CD4-positive, alpha-beta T cell (primary cell): ENCODE measurements at regions not wholly inside any gene's neighbourhood (a gene's known extent, or its start where the extent isn't known, plus 50 kb on each side); places are given as distances from the start of the nearest gene placed in this dataset.

Source experiments
- ATAC-seq: fragments of 200-7000 bp; cut with Tn5 transposase; one replicate; pipeline ENCODE4 v1.10.0; 2022; ENCODE audit warnings: mild to moderate bottlenecking; ENCODE audit not compliant: poor library complexity
- CTCF ChIA-PET: fragments of 350-600 bp; sonication (Branson Sonifier 250); formaldehyde crosslinking; loops from one replicate; lab custom pipeline; 2021; ENCODE audit warnings: antibody characterized with exemption, inconsistent platforms; lab: Charles Lee
- POLR2A ChIA-PET: fragments of 350-600 bp; sonication (Branson Sonifier 250); formaldehyde crosslinking; loops from one replicate; lab custom pipeline; 2021; ENCODE audit warnings: antibody characterized with exemption, inconsistent platforms; lab: Charles Lee
- DNase-seq, 14 experiments: peaks; one replicate each; pipeline ENCODE4 v3.0.0-alpha.2; 2013 to 2020; ENCODE audit warnings: mixed read lengths in 2 of 14
- H3K27ac ChIP-seq, 2 donors: one replicate each; pipeline versions ENCODE4 v1.5.1 to v1.7.0; 2013; ENCODE audit warnings: low read length in 2 of 2, low read depth in 1 of 2, mild to moderate bottlenecking in 1 of 2
- H3K27me3 ChIP-seq, 2 experiments: 1 replicate in 1 of 2; 2 replicates in 1 of 2; pipeline versions ENCODE4 v1.6.1 to v1.7.0; 2013; ENCODE audit warnings: low read length in 2 of 2, control low read depth in 1 of 2, mild to moderate bottlenecking in 1 of 2, moderate library complexity in 1 of 2; ENCODE audit not compliant: insufficient read depth in 2 of 2, control insufficient read depth in 1 of 2
- H3K36me3 ChIP-seq: one replicate; pipeline ENCODE4 v1.6.1; 2013; ENCODE audit warnings: low read length, control low read depth; ENCODE audit not compliant: insufficient read depth
- H3K4me1 ChIP-seq: one replicate; pipeline ENCODE4 v1.6.1; 2013; ENCODE audit warnings: low read length, control low read depth; ENCODE audit not compliant: insufficient read depth
- H3K4me3 ChIP-seq: one replicate; pipeline ENCODE4 v1.5.1; 2013; ENCODE audit warnings: mild to moderate bottlenecking, low read length, moderate library complexity
- H3K9me3 ChIP-seq, 2 experiments: 1 replicate in 1 of 2; 2 replicates in 1 of 2; pipeline versions ENCODE4 v1.6.1 to v1.7.0; 2013; ENCODE audit warnings: low read length in 2 of 2, mild to moderate bottlenecking in 2 of 2, control low read depth in 1 of 2, moderate library complexity in 1 of 2; ENCODE audit not compliant: control insufficient read depth in 1 of 2, insufficient read depth in 1 of 2
- H3K27ac Mint-ChIP-seq: one replicate; pipeline ENCODE4 v1.8.0; 2020; ENCODE audit warnings: mixed read lengths
- H3K27me3 Mint-ChIP-seq: one replicate; pipeline ENCODE4 v1.8.0; 2021; ENCODE audit warnings: mixed read lengths
- H3K36me3 Mint-ChIP-seq: one replicate; pipeline ENCODE4 v1.8.0; 2021; ENCODE audit warnings: low read depth, mixed read lengths
- H3K4me1 Mint-ChIP-seq: one replicate; pipeline ENCODE4 v1.8.0; 2021; ENCODE audit warnings: low read depth, mixed read lengths
- H3K4me3 Mint-ChIP-seq: one replicate; pipeline ENCODE4 v1.8.0; 2020; ENCODE audit warnings: mild to moderate bottlenecking, mixed read lengths
- H3K9me3 Mint-ChIP-seq: one replicate; pipeline ENCODE4 v1.8.0; 2020; ENCODE audit warnings: mixed read lengths
- intact Hi-C, 2 experiments: fragments of 100-400 bp; cut with DNase I in 1 of 2; cut with micrococcal nuclease in 1 of 2; formaldehyde crosslinking; loops; one replicate each; pipeline versions ENCODE4 v1.15.1 to v1.9.0; 2023 to 2025; cut with DNase I, micrococcal nuclease
- TF ChIP-seq, protein P1 (sequence below): fragments of 200-600 bp; IDR thresholded peaks from one replicate; pipeline ENCODE4 v1.8.0; 2022; ENCODE audit warnings: antibody characterized with exemption, mild to moderate bottlenecking

GRCh38 chr5:3099526-3099925, 348.0 kb upstream of the IRX2 start:
- H3K4me1 Mint-ChIP-seq: no peaks in the 10 kb centered on the region

DNA sequence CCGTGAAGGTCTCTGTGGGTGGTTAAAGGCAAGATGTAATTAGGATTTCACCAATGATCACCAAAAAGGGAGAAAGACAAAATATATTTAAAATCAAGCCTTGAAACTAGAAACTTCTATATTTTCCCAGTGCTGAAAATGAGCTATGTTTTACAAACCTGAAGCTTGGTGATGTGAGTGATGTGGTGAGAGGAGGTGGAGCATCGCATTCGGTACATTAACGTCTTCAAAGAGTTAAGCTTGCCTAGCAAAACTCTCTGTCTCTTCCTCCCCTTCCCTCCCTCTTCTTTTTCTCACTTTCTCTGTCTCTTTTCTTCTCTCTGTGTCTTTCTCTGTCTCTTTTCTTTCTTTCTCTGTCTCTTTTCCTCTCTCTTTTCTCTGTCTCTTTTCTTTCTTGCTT, 347.3 kb upstream of the IRX2 start:
- Mint-ChIP-seq H3K4me3 (no peak overlapping the region), H3K27ac (no peak overlapping the region), H3K36me3 (no peaks in the 10 kb centered on the region), H3K4me1 (no peaks in the 10 kb centered on the region), H3K27me3 (peaks cover 22% of the 10 kb centered on the region), H3K9me3 (peaks cover 12% of the 10 kb centered on the region)
- Histone ChIP-seq H3K36me3 (no peaks in the 10 kb centered on the region), H3K27ac (no peak overlapping the region), H3K27me3 (peaks cover 4 to 9% of the 10 kb centered on the region in 2 experiments), H3K9me3 (peaks cover 0 to 51% of the 10 kb centered on the region in 2 experiments), H3K4me3 (no peak overlapping the region), H3K4me1 (no peaks in the 10 kb centered on the region)
- ChIA-PET CTCF (no interaction called here), POLR2A (no interaction called here)
- TF ChIP-seq, protein P1, sequence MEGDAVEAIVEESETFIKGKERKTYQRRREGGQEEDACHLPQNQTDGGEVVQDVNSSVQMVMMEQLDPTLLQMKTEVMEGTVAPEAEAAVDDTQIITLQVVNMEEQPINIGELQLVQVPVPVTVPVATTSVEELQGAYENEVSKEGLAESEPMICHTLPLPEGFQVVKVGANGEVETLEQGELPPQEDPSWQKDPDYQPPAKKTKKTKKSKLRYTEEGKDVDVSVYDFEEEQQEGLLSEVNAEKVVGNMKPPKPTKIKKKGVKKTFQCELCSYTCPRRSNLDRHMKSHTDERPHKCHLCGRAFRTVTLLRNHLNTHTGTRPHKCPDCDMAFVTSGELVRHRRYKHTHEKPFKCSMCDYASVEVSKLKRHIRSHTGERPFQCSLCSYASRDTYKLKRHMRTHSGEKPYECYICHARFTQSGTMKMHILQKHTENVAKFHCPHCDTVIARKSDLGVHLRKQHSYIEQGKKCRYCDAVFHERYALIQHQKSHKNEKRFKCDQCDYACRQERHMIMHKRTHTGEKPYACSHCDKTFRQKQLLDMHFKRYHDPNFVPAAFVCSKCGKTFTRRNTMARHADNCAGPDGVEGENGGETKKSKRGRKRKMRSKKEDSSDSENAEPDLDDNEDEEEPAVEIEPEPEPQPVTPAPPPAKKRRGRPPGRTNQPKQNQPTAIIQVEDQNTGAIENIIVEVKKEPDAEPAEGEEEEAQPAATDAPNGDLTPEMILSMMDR: no peak
- intact Hi-C loops: no loop called here
- ATAC-seq: no peak
- DNase-seq: no peak

More at GRCh38 chr5:3099526-3099925, 348.0 kb upstream of the IRX2 start:
- peaks cover 4 to 9% of the 10 kb centered on the region in 2 experiments for H3K27me3 ChIP-seq
- peaks cover 0 to 48% of the 10 kb centered on the region in 2 experiments for H3K9me3 ChIP-seq
- peaks cover 6% of the 10 kb centered on the region for H3K9me3 Mint-ChIP-seq
- H3K27ac Mint-ChIP-seq: no peak overlapping the region
- TF ChIP-seq, protein P1: no peak
- H3K4me1 ChIP-seq: no peaks in the 10 kb centered on the region
- CTCF ChIA-PET: no interaction called here
- H3K36me3 ChIP-seq: no peaks in the 10 kb centered on the region
- H3K36me3 Mint-ChIP-seq: no peaks in the 10 kb centered on the region
- no peak for DNase-seq
- POLR2A ChIA-PET: no interaction called here
- H3K4me3 Mint-ChIP-seq: no peak overlapping the region
- no peak overlapping the region for H3K4me3 ChIP-seq
- H3K27me3 Mint-ChIP-seq: peaks cover 29% of the 10 kb centered on the region
- ATAC-seq: no peak
- intact Hi-C loops: no loop called here
- no peak overlapping the region for H3K27ac ChIP-seq

DNA sequence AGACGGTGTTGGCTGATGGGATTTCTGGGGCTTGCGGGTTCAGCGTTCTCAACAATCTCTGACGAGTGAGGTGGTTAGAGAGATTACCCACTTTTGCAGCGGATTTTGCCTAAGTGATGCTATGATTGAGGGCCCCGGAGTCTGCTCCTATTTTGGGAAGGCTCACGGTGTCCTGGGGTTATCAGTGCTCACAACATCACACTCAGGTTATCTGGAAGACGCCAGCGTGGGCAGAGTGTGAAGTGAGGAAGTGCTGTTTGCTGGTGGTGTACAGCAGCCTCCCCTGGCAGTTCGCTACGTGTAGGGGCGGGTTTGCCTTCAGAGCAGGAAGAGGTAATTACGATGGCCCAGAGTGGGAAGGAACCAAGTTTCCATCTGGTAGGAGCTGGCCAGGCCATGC, 341.2 kb upstream of the IRX2 start:
- peaks cover 11% of the 10 kb centered on the region for H3K9me3 Mint-ChIP-seq
- H3K27ac Mint-ChIP-seq: no peak overlapping the region
- Histone ChIP-seq H3K9me3 (peaks cover 0 to 23% of the 10 kb centered on the region in 2 experiments), H3K4me1 (no peaks in the 10 kb centered on the region), H3K27ac (no peak overlapping the region), H3K36me3 (no peaks in the 10 kb centered on the region), H3K27me3 (no peaks in the 10 kb centered on the region), H3K4me3 (no peak overlapping the region)
- intact Hi-C loops: no loop called here
- H3K36me3 Mint-ChIP-seq: no peaks in the 10 kb centered on the region
- ChIA-PET POLR2A (no interaction called here), CTCF (no interaction called here)
- TF ChIP-seq, protein P1: no peak
- no peaks in the 10 kb centered on the region for H3K27me3 Mint-ChIP-seq
- no peak overlapping the region for H3K4me3 Mint-ChIP-seq
- no peaks in the 10 kb centered on the region for H3K4me1 Mint-ChIP-seq
- ATAC-seq: no peak
- no peak for DNase-seq
